ENCODE measurements at regions not wholly inside any gene's neighbourhood (a gene's known extent, or its start where the extent isn't known, plus 50 kb on each side); places are given as distances from the start of the nearest gene placed in this dataset.

DNA sequence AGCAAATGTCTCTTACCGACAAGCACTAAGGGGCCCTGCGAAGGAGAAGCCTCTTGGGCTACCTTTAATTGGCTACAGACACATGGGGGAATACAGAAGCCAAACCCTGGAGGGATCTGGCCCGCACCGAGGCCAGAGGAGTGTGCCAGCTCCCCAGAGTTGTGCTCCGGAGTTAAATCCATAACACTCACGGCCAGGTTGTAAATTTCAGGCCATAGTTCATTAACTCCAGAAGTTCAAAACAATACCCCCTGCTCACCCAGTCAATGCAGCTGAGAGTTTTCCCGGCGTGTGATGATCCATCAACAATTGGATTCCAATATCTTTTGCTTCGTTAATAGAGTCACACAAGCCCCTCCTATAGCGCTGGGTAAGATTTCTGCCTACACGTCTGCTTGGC, 371.5 kb downstream of the NXPE2 start:
- H3K4me1 Mint-ChIP-seq (ENCODE audit: low read depth, unreplicated experiment): no peaks in the 10 kb centered on the region
- FAIRE-seq: no peak
- H3K79me2 ChIP-seq (ENCODE audit: insufficient read depth, low read length): no peaks in the 10 kb centered on the region
- H3K36me3 ChIP-seq (ENCODE audit: insufficient read depth, low read length): no peaks in the 10 kb centered on the region
- H3K4me2 ChIP-seq (ENCODE audit: low read length): no peak overlapping the region
- peaks cover 39% of the 10 kb centered on the region for H3K27me3 Mint-ChIP-seq (ENCODE audit: low read depth, unreplicated experiment)
- H3K36me3 Mint-ChIP-seq (ENCODE audit: low read depth, unreplicated experiment): no peaks in the 10 kb centered on the region
- no peaks in the 10 kb centered on the region for H4K20me1 ChIP-seq (ENCODE audit: insufficient read depth, low read length)
- H2AFZ ChIP-seq (ENCODE audit: low read depth, low read length): no peak overlapping the region
- H3K4me3 Mint-ChIP-seq (ENCODE audit: unreplicated experiment): no peak overlapping the region
- H3K27me3 ChIP-seq (ENCODE audit: insufficient read depth, low read length): no peaks in the 10 kb centered on the region
- H3K9me3 ChIP-seq (ENCODE audit: insufficient read depth, low read depth, low read length): no peaks in the 10 kb centered on the region
- DNase-seq (ENCODE audit: low read depth): no peak
- H3K27ac Mint-ChIP-seq (ENCODE audit: unreplicated experiment): no peak overlapping the region
- peaks cover 5% of the 10 kb centered on the region for H3K9me3 Mint-ChIP-seq (ENCODE audit: unreplicated experiment)
- no peak overlapping the region for H3K4me3 ChIP-seq (ENCODE audit: insufficient read depth, low read depth, low read length)
- TF ChIP-seq, protein P1, sequence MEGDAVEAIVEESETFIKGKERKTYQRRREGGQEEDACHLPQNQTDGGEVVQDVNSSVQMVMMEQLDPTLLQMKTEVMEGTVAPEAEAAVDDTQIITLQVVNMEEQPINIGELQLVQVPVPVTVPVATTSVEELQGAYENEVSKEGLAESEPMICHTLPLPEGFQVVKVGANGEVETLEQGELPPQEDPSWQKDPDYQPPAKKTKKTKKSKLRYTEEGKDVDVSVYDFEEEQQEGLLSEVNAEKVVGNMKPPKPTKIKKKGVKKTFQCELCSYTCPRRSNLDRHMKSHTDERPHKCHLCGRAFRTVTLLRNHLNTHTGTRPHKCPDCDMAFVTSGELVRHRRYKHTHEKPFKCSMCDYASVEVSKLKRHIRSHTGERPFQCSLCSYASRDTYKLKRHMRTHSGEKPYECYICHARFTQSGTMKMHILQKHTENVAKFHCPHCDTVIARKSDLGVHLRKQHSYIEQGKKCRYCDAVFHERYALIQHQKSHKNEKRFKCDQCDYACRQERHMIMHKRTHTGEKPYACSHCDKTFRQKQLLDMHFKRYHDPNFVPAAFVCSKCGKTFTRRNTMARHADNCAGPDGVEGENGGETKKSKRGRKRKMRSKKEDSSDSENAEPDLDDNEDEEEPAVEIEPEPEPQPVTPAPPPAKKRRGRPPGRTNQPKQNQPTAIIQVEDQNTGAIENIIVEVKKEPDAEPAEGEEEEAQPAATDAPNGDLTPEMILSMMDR (IDR thresholded peaks at IDR 0.05; ENCODE audit: insufficient read depth, low read depth, low read length): no peak
- TF ChIP-seq EZH2 (IDR thresholded peaks at IDR 0.05; ENCODE audit: insufficient read depth, low read length): no peak
- H3K9ac ChIP-seq (ENCODE audit: low read length): no peak overlapping the region
- no peaks in the 10 kb centered on the region for H3K4me1 ChIP-seq (ENCODE audit: insufficient read depth, low read length)
- H3K27ac ChIP-seq (ENCODE audit: low read depth, low read length): no peak overlapping the region

DNA sequence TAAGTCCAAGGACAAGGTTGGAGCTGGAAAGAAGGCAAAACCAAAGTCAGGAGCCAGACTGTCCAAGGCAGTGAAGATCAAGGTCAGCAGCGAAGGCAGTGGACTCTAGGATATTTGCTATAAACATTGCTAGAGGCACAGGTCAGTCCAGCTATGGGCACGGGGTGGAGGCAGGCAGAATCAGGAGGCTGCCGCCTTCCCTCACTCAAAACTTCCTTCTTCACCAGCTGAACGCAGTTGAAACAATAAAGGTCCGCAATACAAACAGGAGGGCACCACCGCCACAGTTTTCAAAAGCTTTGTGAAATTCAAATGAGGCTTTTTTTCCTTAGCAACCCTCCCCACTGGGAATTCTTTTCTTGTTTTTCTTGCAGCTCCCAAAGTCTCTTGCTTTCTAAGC, 372.4 kb downstream of the NXPE2 start:
- no peak overlapping the region for H3K4me2 ChIP-seq (ENCODE audit: low read length)
- TF ChIP-seq, protein P1 (IDR thresholded peaks at IDR 0.05; ENCODE audit: insufficient read depth, low read depth, low read length): no peak
- no peak for TF ChIP-seq EZH2 (IDR thresholded peaks at IDR 0.05; ENCODE audit: insufficient read depth, low read length)
- no peak for DNase-seq (ENCODE audit: low read depth)
- no peaks in the 10 kb centered on the region for H3K36me3 ChIP-seq (ENCODE audit: insufficient read depth, low read length)
- H4K20me1 ChIP-seq (ENCODE audit: insufficient read depth, low read length): no peaks in the 10 kb centered on the region
- no peak overlapping the region for H3K27ac ChIP-seq (ENCODE audit: low read depth, low read length)
- H3K4me1 ChIP-seq (ENCODE audit: insufficient read depth, low read length): no peaks in the 10 kb centered on the region
- no peak overlapping the region for H3K9ac ChIP-seq (ENCODE audit: low read length)
- no peaks in the 10 kb centered on the region for H3K79me2 ChIP-seq (ENCODE audit: insufficient read depth, low read length)
- no peaks in the 10 kb centered on the region for H3K4me1 Mint-ChIP-seq (ENCODE audit: low read depth, unreplicated experiment)
- peaks cover 33% of the 10 kb centered on the region for H3K27me3 Mint-ChIP-seq (ENCODE audit: low read depth, unreplicated experiment)
- H3K4me3 ChIP-seq (ENCODE audit: insufficient read depth, low read depth, low read length): no peak overlapping the region
- H3K9me3 Mint-ChIP-seq (ENCODE audit: unreplicated experiment): peaks cover 9% of the 10 kb centered on the region
- no peak for FAIRE-seq
- no peaks in the 10 kb centered on the region for H3K9me3 ChIP-seq (ENCODE audit: insufficient read depth, low read depth, low read length)
- H3K36me3 Mint-ChIP-seq (ENCODE audit: low read depth, unreplicated experiment): no peaks in the 10 kb centered on the region
- no peak overlapping the region for H2AFZ ChIP-seq (ENCODE audit: low read depth, low read length)
- H3K27ac Mint-ChIP-seq (ENCODE audit: unreplicated experiment): no peak overlapping the region
- H3K27me3 ChIP-seq (ENCODE audit: insufficient read depth, low read length): no peaks in the 10 kb centered on the region
- no peak overlapping the region for H3K4me3 Mint-ChIP-seq (ENCODE audit: unreplicated experiment)

DNA sequence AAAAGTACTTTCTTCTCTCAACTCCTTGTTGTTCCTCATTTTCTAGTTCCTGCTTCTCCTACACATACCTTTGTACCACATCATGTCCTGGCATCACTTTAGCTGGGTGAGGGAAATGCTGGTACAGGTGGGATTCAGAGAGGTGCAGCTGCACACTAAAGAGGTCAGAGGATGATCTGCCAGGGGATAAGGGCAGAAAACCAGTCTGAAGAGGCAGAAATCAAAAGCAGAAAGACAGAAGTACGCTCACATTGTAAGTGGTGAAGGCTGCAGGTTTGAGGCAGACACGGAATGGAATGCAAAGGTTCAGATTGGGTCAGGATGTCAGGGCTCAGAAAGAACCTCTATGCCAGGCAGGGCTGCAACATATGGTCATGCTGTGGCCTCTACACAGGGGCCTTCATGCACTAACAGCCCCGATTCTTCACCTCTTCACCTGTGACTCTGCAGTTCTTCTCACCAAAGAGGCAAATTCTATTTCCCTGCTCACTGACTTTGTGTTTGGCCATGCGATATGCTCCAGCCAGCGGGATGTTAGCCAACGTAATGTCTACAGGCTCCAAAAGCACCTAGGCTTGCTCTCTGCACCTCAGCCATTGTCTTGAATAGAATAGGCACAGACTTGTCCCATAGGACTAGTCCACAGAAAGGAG, 373.7 kb downstream of the NXPE2 start:
- H3K4me3 ChIP-seq (ENCODE audit: insufficient read depth, low read depth, low read length): no peak overlapping the region
- H3K4me1 ChIP-seq (ENCODE audit: insufficient read depth, low read length): no peaks in the 10 kb centered on the region
- H3K79me2 ChIP-seq (ENCODE audit: insufficient read depth, low read length): no peaks in the 10 kb centered on the region
- H3K4me2 ChIP-seq (ENCODE audit: low read length): no peak overlapping the region
- H3K36me3 Mint-ChIP-seq (ENCODE audit: low read depth, unreplicated experiment): peaks cover 2% of the 10 kb centered on the region
- no peaks in the 10 kb centered on the region for H3K4me1 Mint-ChIP-seq (ENCODE audit: low read depth, unreplicated experiment)
- peaks cover 34% of the 10 kb centered on the region for H3K27me3 Mint-ChIP-seq (ENCODE audit: low read depth, unreplicated experiment)
- TF ChIP-seq, protein P1 (IDR thresholded peaks at IDR 0.05; ENCODE audit: insufficient read depth, low read depth, low read length): no peak
- no peak for TF ChIP-seq EZH2 (IDR thresholded peaks at IDR 0.05; ENCODE audit: insufficient read depth, low read length)
- FAIRE-seq (no peak), DNase-seq (ENCODE audit: low read depth) (no peak)
- no peaks in the 10 kb centered on the region for H3K9me3 ChIP-seq (ENCODE audit: insufficient read depth, low read depth, low read length)
- peaks cover 17% of the 10 kb centered on the region for H3K9me3 Mint-ChIP-seq (ENCODE audit: unreplicated experiment)
- H4K20me1 ChIP-seq (ENCODE audit: insufficient read depth, low read length): no peaks in the 10 kb centered on the region
- H2AFZ ChIP-seq (ENCODE audit: low read depth, low read length): no peak overlapping the region
- no peak overlapping the region for H3K9ac ChIP-seq (ENCODE audit: low read length)
- no peak overlapping the region for H3K27ac Mint-ChIP-seq (ENCODE audit: unreplicated experiment)
- no peaks in the 10 kb centered on the region for H3K36me3 ChIP-seq (ENCODE audit: insufficient read depth, low read length)
- no peak overlapping the region for H3K27ac ChIP-seq (ENCODE audit: low read depth, low read length)
- no peak overlapping the region for H3K4me3 Mint-ChIP-seq (ENCODE audit: unreplicated experiment)
- H3K27me3 ChIP-seq (ENCODE audit: insufficient read depth, low read length): no peaks in the 10 kb centered on the region

Measured in astrocyte (in vitro differentiated cells and primary cell).